GM12878 (cell line): ENCODE measurements at regions not wholly inside any gene's neighbourhood (a gene's known extent, or its start where the extent isn't known, plus 50 kb on each side); places are given as distances from the start of the nearest gene placed in this dataset.

ENCODE experiments used
- ATAC-seq: fragments of 200-7000 bp; cut with Tn5 transposase; 3 replicates; pipeline ENCODE4 v1.9.1; 2020; ENCODE audit warnings: mild to moderate bottlenecking, moderate library complexity
- BruUV-seq: library from RNA; stranded (reverse); fragments of 400-500 nt; replicated peaks from 2 replicates; lab custom pipeline; 2021; lab: Mats Ljungman, UMichigan
- CTCF ChIA-PET: fragments of 300-600 bp; sonication (Branson Sonifier 250); formaldehyde crosslinking; extraction: SDS; loops from one replicate; lab custom pipeline; 2021; ENCODE audit warnings: inconsistent platforms; lab: Yijun Ruan, JAX
- POLR2A ChIA-PET: fragments of 350-600 bp; formaldehyde crosslinking; extraction: SDS; loops from one replicate; lab custom pipeline; 2021; ENCODE audit warnings: inconsistent platforms; lab: Charles Lee
- RAD21 ChIA-PET: fragments of 300-600 bp; sonication (Branson Sonifier 250); formaldehyde crosslinking; loops from one replicate; lab custom pipeline; 2023; ENCODE audit warnings: antibody characterized with exemption; ENCODE audit not compliant: unreplicated experiment; lab: Charles Lee
- SMC1A ChIA-PET: fragments of 300-600 bp; sonication (Branson Sonifier 250); formaldehyde crosslinking; loops from one replicate; lab custom pipeline; 2023; ENCODE audit not compliant: unreplicated experiment, uncharacterized antibody; lab: Charles Lee
- DNase-seq: peaks from one replicate; pipeline ENCODE4 v3.0.0-alpha.2; 2011; ENCODE audit warnings: low read depth, low spot score
- FAIRE-seq: peaks from 3 replicates; lab custom pipeline; 2011; peaks lifted over from hg19 to GRCh38; lab: Jason Lieb, UNC
- H2AFZ ChIP-seq: 2 replicates; pipeline ENCODE4 v1.6.0; 2011; ENCODE audit warnings: low read depth, low read length, control low read depth; ENCODE audit not compliant: control insufficient read depth
- H3K27ac ChIP-seq: 2 replicates; pipeline ENCODE4 v1.5.1; 2011; ENCODE audit warnings: control low read depth; ENCODE audit not compliant: control insufficient read depth, insufficient read depth
- H3K27me3 ChIP-seq, 2 experiments: replicated peaks in 1 of 2; 2 replicates each; pipeline versions ENCODE4 v1.6.0 to v1.6.1; 2011; ENCODE audit warnings: low read length in 1 of 2; ENCODE audit not compliant: control insufficient read depth in 2 of 2, insufficient read depth in 2 of 2
- H3K36me3 ChIP-seq, 2 experiments: 2 replicates each; pipeline ENCODE4 v1.5.1; 2011; ENCODE audit warnings: low read length in 1 of 2; ENCODE audit not compliant: control insufficient read depth in 2 of 2, insufficient read depth in 2 of 2
- H3K4me1 ChIP-seq: 2 replicates; pipeline ENCODE4 v1.6.1; 2011; ENCODE audit warnings: mild to moderate bottlenecking, low read length, moderate library complexity, mixed read lengths; ENCODE audit not compliant: control insufficient read depth, insufficient read depth
- H3K4me2 ChIP-seq: 2 replicates; pipeline ENCODE4 v1.6.0; 2011; ENCODE audit warnings: control low read depth; ENCODE audit not compliant: control insufficient read depth, insufficient read depth
- H3K4me3 ChIP-seq: fragments of 200-600 bp; sonication (generic); 2 replicates; pipeline ENCODE4 v1.5.1; 2016
- H3K79me2 ChIP-seq: 2 replicates; pipeline ENCODE4 v1.6.0; 2011; ENCODE audit warnings: low read length; ENCODE audit not compliant: control insufficient read depth, insufficient read depth
- H3K9ac ChIP-seq: 2 replicates; pipeline ENCODE4 v1.8.0; 2011; ENCODE audit warnings: low read length, control low read depth, mixed read lengths; ENCODE audit not compliant: control insufficient read depth, insufficient read depth
- H3K9me3 ChIP-seq: replicated peaks from 3 replicates; pipeline ENCODE4 v1.5.1; 2011; ENCODE audit warnings: mild to moderate bottlenecking, low read length; ENCODE audit not compliant: control insufficient read depth, insufficient read depth
- H4K20me1 ChIP-seq: 2 replicates; pipeline ENCODE4 v1.6.0; 2011; ENCODE audit not compliant: control insufficient read depth, insufficient read depth
- CHD1 ChIP-seq: IDR thresholded peaks from 2 replicates; pipeline ENCODE4 v1.6.1; 2012; ENCODE audit warnings: low read depth, low read length, improper control_type of control experiment
- KAT2A ChIP-seq: conservative IDR thresholded peaks from 2 replicates; pipeline ENCODE4 v1.6.1; 2011; ENCODE audit warnings: low read depth, low read length; ENCODE audit not compliant: control insufficient read depth
- MTA3 ChIP-seq: IDR thresholded peaks from 2 replicates; pipeline ENCODE4 v1.6.1; 2012; ENCODE audit warnings: low read length, inconsistent platforms, borderline replicate concordance
- POLR2A ChIP-seq: IDR thresholded peaks from 2 replicates; pipeline ENCODE4 v1.6.1; 2011; ENCODE audit warnings: low read depth, mild to moderate bottlenecking, low read length
- SUPT20H ChIP-seq: IDR thresholded peaks from 2 replicates; pipeline ENCODE4 v1.6.1; 2011; ENCODE audit warnings: low read depth, mild to moderate bottlenecking, low read length, moderate library complexity, borderline replicate concordance; ENCODE audit not compliant: control insufficient read depth
- ZNF384 ChIP-seq: IDR thresholded peaks from 2 replicates; pipeline ENCODE4 v1.6.1; 2012; ENCODE audit warnings: low read depth, mild to moderate bottlenecking, low read length, improper control_type of control experiment, borderline replicate concordance
- WGBS: methylation state at CpG from one replicate; pipeline ENCODE4 v1.1.6; 2016; ENCODE audit warnings: low lambda C conversion rate; ENCODE audit not compliant: insufficient replicate concordance, insufficient coverage; ENCODE audit errors: missing lambda C conversion rate; 5-methylcytosine and 5-hydroxymethylcytosine counted together
- in situ Hi-C: fragments of 300-500 bp; cut with MboI; formaldehyde crosslinking; loops from 9 replicates; pipeline ENCODE4 v1.14.3; 2018; ENCODE audit warnings: mixed read lengths
- intact Hi-C: fragments of 100-400 bp; cut with micrococcal nuclease; formaldehyde crosslinking; loops from one replicate; pipeline ENCODE4 v1.14.2; 2022; ENCODE audit not compliant: unreplicated experiment
- TF ChIP-seq, protein P1 (sequence below): IDR thresholded peaks from 2 replicates; pipeline ENCODE4 v1.6.1; 2011; ENCODE audit warnings: borderline replicate concordance, low read depth, mild to moderate bottlenecking, moderate library complexity, low read length; ENCODE audit not compliant: insufficient read depth, poor library complexity, severe bottlenecking

DNA sequence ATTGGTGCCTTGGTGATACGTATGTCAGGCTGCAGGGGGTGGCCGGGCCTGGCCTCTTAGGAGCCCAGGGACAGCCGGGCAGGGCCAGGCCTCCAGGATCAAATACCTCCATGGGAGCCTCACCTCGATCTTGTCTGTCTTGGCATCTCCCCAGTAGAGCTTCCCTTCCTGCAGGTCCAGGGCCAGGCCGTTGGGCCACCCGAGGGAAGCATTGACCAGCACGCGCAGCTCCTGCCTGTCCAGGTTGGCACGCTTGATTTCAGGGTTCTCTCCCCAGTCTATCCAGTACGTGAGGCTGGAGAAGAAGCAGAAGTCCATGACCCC is 137.7 kb downstream of the CRYBB2 start:
- POLR2A ChIA-PET, result no interaction called here
- peaks cover 19 to 32% of the 10 kb centered on the region in 2 experiments; a peak in 3 of 4 replicates for H3K36me3 ChIP-seq
- RAD21 ChIA-PET, result no interaction called here
- ATAC-seq (no peak), DNase-seq (no peak), FAIRE-seq (no peak)
- no peaks in the 10 kb centered on the region for H3K27me3 ChIP-seq
- no peak overlapping the region for H3K27ac ChIP-seq
- H3K4me3 ChIP-seq, result no peak overlapping the region
- intact Hi-C loops, result no loop called here
- no peaks in the 10 kb centered on the region for H3K4me1 ChIP-seq
- WGBS, result 85% methylated on average over 10 of the region's 10 CpGs
- no peak overlapping the region for H3K4me2 ChIP-seq
- CTCF ChIA-PET, result no interaction called here
- H3K9ac ChIP-seq, result no peak overlapping the region
- in situ Hi-C loops, result no loop called here
- no peaks in the 10 kb centered on the region for H3K79me2 ChIP-seq
- SMC1A ChIA-PET, result no interaction called here
- BruUV-seq, result no TSS peak
- H2AFZ ChIP-seq, result no peak overlapping the region
- H4K20me1 ChIP-seq, result peaks cover 3% of the 10 kb centered on the region; the same call in 1 of the 2 replicates
- no peak for TF ChIP-seq ZNF384
- no peak for TF ChIP-seq CHD1
- no peak for TF ChIP-seq KAT2A
- no peak for TF ChIP-seq SUPT20H
- no peak for TF ChIP-seq POLR2A
- TF ChIP-seq, protein P1, sequence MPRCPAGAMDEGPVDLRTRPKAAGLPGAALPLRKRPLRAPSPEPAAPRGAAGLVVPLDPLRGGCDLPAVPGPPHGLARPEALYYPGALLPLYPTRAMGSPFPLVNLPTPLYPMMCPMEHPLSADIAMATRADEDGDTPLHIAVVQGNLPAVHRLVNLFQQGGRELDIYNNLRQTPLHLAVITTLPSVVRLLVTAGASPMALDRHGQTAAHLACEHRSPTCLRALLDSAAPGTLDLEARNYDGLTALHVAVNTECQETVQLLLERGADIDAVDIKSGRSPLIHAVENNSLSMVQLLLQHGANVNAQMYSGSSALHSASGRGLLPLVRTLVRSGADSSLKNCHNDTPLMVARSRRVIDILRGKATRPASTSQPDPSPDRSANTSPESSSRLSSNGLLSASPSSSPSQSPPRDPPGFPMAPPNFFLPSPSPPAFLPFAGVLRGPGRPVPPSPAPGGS, result no peak
- TF ChIP-seq MTA3, result no peak
- no peaks in the 10 kb centered on the region for H3K9me3 ChIP-seq
